HG03354 (cell line): ENCODE measurements at regions not wholly inside any gene's neighbourhood (a gene's known extent, or its start where the extent isn't known, plus 50 kb on each side); places are given as distances from the start of the nearest gene placed in this dataset.
"Not testable (repeated sequence)": the region's sequence is repeated elsewhere in the genome, so short reads cannot be mapped to it uniquely, and the experiment has no call there.

ENCODE experiments used
- ATAC-seq: cut with Tn5 transposase; IDR thresholded peaks from one replicate; pipeline ENCODE4 v1.9.1; 2021; ENCODE audit warnings: mild to moderate bottlenecking; ENCODE audit not compliant: unreplicated experiment, poor library complexity, severe bottlenecking

DNA sequence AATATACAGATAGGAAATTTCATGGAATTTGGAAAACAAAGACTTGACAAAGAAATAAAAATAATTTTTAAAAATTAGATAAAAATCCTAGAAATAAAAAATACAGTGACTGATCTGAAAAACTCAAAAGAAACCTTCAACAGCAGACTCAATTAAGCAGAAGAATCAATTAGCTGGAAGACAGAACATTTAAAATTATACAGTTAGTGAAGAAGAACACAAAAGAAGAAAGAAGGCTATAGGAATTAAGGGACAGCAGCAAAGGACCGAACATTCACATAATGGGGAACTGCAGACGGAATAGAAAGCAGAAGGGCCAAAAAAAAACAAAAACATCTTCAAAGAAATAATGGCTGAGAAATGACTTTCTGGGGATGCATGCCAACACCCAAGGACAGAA lies 314.5 kb downstream of the CRPPA start:
- ATAC-seq: no peak

DNA sequence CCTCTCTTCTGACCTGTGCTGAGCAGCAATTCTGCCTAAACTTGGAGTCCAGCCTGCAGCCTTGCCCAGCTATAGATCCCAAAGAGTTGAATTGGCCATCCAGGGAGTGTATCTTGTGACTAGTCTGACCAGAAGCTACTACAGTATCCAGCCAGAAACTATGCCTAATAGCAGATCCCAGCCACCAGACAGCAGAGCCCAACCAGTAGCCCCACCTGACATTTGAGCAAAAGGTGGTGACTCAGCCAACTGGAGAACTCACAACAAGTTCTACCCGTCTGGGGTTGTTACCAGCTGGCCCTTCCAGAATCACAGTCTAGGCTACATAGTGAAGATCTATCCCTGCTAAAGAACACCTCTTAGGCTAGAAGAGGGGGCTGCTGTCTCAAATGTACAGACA lies 315.0 kb downstream of the CRPPA start:
- ATAC-seq: no peak

DNA sequence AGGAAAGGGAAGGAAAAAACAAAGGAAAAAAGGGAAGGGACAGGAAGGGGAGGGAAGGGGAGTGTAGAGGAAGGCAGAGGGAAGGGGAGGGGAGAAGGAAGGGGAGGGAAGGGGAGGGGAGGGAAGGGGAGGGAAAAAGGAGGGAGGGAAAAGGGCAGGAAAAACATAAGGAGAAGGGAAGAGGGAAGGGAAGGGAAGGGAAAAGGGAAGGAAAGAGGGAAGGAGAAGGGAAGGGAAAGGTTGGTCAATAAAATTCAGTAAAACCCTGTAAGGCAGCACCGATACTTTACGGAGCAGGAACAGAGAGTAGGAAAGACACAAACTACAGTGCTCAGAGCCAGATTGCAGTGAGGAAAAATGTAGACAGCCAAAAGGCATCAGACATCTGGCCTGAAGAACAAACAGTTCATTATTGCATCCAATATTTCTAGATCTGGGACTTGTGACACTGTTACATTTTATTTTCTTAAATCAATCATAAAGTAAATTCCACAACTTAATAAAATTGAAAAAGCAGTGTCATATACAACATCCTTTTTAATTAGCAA lies 322.0 kb downstream of the CRPPA start:
- ATAC-seq: no peak

DNA sequence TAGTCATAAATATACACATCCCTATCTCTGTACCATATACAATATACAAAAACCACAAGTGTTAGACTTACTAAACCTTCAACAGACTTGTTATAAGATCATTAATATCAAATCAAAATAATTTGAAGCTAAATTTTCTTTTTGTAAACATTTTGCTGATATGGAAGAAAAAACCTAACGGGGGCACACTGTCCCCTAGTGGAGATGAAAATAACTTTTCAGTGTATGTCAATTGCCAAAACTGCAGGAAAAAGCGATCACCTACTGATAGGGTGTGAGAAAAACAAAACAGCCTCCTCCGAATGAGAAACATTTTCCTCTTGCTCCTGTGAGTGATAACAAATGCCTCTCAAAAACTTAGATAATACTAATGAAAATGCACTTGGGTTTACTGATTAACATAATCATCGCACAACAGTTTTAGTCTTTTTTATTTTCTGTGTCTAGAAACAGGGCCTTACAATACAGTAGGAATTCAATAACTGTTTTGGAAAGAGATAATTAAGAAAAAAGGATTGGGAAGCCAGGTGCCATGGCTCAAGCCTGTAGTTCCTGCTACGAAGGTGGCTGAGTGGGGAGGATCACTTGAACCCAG lies 322.7 kb downstream of the CRPPA start:
- ATAC-seq: no peak

- no peak for ATAC-seq
Measured at GRCh38 chr7:16098058-16098457, 323.3 kb downstream of the CRPPA start.

DNA sequence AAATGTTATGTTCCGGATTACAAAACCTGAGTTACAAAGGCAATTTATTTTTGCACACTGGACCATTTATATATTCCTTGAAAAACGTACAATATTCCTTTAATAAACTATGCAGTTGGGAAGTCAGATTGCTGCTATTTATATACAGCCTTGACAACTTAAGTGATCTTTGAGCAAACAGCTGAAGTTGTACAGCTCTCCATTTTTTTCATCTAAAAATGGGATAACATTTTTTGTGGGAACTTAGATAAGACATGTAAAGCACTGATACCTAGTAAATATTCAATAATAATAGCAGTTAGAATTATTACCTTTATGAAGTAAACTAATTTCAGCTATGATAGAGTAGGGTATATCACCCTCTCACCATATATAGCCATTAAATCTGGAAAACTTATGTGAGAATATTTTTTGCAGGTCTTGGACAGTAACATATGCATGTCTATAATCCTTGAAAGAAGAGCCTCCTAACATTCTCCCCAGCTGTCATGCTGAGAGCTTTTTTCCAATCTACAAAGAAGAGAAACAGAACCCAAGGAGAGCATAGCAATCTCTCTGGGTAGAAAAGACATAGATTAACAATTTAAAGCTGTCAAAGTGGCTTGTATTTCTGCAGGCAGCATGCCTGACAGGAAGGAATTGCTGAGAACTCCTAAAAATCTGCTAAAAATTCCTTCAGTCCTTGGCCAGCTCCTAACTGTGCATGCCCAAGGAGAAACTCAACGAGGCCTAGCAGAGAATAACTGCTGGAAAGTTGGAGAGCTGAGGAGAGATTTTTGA lies 326.0 kb downstream of the CRPPA start:
- no peak for ATAC-seq

GRCh38 chr7:16094651-16095050 lies 326.7 kb downstream of the CRPPA start:
- ATAC-seq: no peak

DNA sequence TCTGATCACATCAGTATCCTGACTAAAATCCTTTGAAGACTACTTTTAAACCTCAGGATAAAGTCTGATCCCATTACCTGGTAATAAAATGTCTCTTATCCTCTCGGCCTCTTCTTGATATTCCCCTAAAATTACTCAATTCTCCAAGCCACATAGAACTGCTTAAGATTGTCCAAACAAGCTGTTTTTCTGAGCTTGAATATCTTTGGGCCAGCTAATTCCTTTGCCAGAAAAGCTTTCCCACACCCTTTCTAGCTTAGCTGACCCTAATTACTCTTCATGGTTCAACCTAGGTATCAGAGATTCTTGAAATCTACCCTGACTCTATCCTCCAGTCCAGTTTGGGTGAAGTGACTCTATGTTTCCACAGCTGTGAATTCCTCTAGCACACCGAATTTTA lies 328.6 kb downstream of the CRPPA start:
- no peak for ATAC-seq

GRCh38 chr7:16091701-16092310 lies 329.5 kb downstream of the CRPPA start:
- ATAC-seq: no peak

DNA sequence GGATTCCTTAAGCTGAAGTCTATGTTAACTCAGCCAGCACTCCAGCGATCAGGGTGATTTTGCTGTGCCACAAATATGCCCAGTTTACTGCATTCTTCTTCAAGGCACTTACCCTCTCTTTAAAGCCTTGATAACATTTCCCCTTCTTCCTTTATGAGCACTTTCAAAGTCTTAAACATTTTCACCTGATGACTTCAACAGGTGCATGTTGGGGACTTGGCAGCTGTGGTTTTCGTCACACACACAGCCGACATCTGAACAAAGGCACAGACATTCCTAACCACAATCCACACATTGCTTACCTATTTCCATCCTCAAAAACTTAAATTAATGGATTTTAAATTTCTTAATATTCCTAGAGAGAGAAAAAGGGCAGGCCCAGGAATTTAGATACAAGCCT lies 331.5 kb downstream of the CRPPA start:
- no peak for ATAC-seq

DNA sequence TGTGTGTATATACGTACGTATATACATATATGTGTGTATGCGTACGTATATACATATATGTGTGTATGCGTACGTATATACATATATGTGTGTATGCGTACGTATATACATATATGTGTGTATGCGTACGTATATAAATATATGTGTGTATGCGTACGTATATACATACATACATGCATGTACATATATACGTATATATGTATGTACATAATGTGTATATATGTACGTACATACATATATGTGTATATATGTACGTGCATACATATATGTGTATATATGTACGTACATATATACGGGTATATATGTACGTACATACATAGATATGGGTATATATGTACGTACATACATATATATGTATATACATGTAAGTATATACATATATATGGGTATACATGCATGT lies 332.1 kb downstream of the CRPPA start:
- ATAC-seq: no peak

DNA sequence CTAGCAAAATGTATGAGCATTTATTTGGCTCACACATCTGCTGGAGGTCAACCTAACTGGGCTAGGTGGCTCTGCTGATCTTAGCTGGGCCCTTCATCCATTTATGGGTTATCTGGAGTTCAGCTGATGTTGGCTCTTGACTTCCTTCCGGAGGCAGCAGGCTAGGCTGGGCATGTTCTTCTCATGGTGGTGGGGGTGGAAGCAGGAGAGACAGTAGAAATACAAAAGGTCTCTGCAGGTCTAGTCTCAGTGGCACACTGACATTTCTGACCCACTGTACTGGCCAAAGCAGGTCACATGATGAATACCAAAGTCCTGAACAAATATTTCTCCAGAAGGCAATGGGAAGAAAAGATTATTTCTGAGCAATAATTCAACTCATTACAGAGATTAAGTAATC lies 334.6 kb downstream of the CRPPA start:
- ATAC-seq: no peak

DNA sequence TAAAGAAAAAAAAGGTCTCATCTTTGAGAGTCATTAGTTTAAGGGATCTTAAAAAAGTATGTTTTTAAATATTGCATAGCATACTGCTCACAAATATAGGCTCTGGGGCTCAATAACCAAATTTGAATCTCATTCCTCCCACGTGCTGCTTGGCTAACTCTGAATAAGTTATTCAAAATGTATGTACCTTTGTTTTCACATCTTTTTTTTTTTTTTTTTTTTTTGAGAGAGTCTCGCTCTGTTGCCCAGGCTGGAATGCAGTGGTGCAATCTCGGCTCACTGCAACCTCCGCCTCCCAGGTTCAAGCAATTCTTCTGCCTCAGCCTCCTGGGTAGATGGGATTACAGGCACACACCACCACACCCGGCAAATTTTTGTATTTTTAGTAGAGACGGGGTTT lies 335.6 kb downstream of the CRPPA start:
- not testable (repeated sequence) for ATAC-seq

DNA sequence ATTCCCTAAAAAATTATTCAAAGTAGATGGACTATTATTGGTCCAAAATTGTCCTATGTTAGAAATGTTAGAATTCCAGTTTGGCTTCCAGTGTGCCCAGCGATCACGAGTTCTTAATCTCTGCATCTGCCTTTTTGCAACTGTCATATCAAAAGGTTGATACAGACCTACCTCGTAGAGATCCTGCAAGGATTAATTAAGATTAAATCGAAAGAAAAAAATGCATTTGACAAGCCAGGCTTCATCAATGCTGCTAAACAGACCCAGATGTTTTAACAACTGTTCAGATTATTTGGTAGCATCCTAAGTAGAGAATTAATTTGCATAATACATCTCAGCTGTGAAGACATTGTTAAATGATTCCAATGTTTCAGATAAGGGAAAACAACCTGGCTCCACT lies 336.5 kb downstream of the CRPPA start:
- ATAC-seq: no peak

DNA sequence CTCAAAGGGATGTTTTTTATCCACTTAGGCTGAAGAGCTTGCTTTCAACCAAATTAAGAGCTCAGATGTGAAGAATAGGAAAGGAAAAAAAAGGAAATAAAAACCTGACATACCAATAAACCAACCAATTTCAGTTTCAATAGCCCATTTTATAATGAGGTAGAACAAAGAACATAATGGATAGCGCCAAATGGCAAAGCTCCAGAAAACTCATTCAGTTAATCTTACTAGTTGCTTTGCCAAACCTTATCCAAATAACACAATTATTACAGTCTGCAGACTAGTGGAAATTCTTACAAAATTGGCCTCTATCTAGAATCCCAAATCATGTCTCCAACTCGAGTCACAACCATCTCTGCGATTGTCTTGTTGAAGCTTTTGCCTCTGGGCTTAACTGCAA lies 337.0 kb downstream of the CRPPA start:
- ATAC-seq: no peak

GRCh38 chr7:16083931-16084330 lies 337.4 kb downstream of the CRPPA start:
- no peak for ATAC-seq

- ATAC-seq: no peak
Measured at GRCh38 chr7:16080131-16080530, 341.2 kb downstream of the CRPPA start.

DNA sequence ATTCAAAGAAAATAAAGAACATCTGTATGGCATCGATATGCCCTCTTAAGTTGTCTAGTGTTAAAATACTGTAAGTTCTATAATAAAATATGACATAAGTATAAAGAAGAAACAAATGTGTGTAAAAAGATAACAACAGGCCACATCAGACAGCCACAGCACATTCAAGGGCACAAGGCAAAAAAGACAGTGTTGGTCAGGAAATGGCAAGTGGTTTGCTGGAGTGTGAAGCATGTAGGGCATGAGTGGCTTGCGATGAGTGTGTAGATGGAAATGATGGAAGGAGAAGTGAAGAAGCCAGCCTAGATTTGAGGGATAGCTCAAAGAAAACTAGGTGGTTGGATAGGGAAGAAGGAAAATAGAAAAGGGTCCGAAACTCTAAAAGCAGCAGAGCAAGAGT lies 341.6 kb downstream of the CRPPA start:
- no peak for ATAC-seq

DNA sequence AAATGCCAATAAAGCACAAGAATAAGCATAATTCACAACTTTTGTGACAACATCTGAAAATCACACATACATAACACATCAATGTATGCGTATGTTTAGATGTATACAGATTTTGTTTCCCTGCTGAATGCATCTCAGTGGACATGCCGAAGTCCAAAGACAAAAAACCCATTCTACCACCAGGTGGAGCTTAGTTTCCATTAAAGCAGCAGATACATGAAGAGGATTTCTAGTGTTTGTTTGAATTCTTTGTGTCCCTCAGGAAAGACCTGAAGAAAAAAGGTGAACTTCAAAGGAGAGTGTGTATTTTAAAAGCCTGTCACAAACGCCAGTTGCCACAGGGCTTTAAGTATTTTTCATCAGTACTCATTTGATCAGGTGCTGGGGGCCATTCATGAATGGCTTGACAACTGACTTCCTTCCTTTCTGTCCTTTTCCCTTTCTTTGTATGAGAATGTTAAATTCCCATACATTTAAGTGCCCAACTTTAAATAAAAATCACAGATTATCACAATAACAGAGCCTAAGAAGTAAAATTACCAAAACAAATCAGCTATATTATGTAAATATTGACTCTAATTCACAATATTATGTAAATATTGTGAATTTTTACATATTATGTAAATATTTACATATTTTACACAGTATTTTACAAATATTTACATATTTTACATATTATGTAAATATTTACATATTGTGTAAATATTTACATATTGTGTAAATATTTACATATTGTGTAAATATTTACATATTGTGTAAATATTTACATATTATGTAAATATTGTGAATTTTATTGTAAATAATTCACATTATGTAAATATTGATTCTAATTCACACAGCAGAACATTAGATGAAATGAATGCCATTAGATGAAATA lies 343.0 kb downstream of the CRPPA start:
- ATAC-seq: peak; percentile 82

GRCh38 chr7:16071246-16071857 lies 350.0 kb downstream of the CRPPA start:
- peak; percentile 85 for ATAC-seq
